BE2C (cell line): ENCODE measurements at regions not wholly inside any gene's neighbourhood (a gene's known extent, or its start where the extent isn't known, plus 50 kb on each side); places are given as distances from the start of the nearest gene placed in this dataset.

Experiments used
- DNase-seq: peaks from one replicate; pipeline ENCODE4 v3.0.0-alpha.2; 2020
- H3K27me3 ChIP-seq: fragments of 250-450 bp; sonication (Bioruptor Pico); 2 replicates; pipeline ENCODE4 v1.5.1; 2020; ENCODE audit warnings: mild to moderate bottlenecking
- H3K36me3 ChIP-seq: fragments of 250-450 bp; sonication (Bioruptor Pico); 2 replicates; pipeline ENCODE4 v1.5.1; 2020; ENCODE audit warnings: mild to moderate bottlenecking
- H3K4me1 ChIP-seq: fragments of 250-450 bp; sonication (Bioruptor Pico); 2 replicates; pipeline ENCODE4 v1.5.1; 2020
- H3K4me3 ChIP-seq: 2 replicates; pipeline ENCODE4 v1.5.1; 2011; ENCODE audit warnings: low read depth, low read length
- H3K9me3 ChIP-seq: fragments of 250-450 bp; sonication (Bioruptor Pico); 2 replicates; pipeline ENCODE4 v1.5.1; 2020
- CTCF ChIP-seq: IDR thresholded peaks from 2 replicates; pipeline ENCODE4 v1.5.1; 2012; ENCODE audit warnings: mild to moderate bottlenecking, low read depth, low read length

DNA sequence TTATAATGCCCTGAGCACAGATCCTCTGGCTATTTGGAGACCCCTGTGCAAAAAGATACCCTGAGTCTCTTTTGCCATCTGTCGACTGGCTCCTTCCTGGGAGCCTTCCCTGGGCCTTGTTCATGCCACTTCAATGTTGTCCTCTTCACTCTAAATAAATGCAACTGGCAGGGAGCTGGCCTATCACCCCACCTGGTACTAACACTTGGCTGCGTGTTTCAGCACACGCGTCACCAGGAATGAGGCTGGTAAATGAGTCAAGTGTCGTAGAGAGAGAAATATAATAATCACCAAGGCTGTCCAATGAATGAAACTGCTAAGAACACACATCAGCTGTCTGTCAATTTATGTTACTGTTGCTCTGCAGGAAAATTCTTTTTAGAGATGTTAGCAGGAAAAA lies 374.6 kb upstream of the JARID2 start:
- Histone ChIP-seq H3K36me3 (no peaks in the 10 kb centered on the region), H3K4me3 (no peak overlapping the region), H3K27me3 (no peaks in the 10 kb centered on the region), H3K4me1 (no peaks in the 10 kb centered on the region), H3K9me3 (no peaks in the 10 kb centered on the region)
- no peak for TF ChIP-seq CTCF
- no peak for DNase-seq

GRCh38 chr6:14873101-14873500 lies 372.8 kb upstream of the JARID2 start:
- Histone ChIP-seq H3K4me3 (no peak overlapping the region), H3K4me1 (no peaks in the 10 kb centered on the region), H3K9me3 (no peaks in the 10 kb centered on the region), H3K36me3 (no peaks in the 10 kb centered on the region), H3K27me3 (no peaks in the 10 kb centered on the region)
- no peak for TF ChIP-seq CTCF
- DNase-seq, result no peak

GRCh38 chr6:14873781-14874441 lies 372.0 kb upstream of the JARID2 start:
- no peaks in the 10 kb centered on the region for H3K36me3 ChIP-seq
- no peak overlapping the region for H3K4me3 ChIP-seq
- no peaks in the 10 kb centered on the region for H3K9me3 ChIP-seq
- no peak for DNase-seq
- H3K4me1 ChIP-seq, result no peaks in the 10 kb centered on the region
- TF ChIP-seq CTCF, result no peak
- H3K27me3 ChIP-seq, result no peaks in the 10 kb centered on the region

DNA sequence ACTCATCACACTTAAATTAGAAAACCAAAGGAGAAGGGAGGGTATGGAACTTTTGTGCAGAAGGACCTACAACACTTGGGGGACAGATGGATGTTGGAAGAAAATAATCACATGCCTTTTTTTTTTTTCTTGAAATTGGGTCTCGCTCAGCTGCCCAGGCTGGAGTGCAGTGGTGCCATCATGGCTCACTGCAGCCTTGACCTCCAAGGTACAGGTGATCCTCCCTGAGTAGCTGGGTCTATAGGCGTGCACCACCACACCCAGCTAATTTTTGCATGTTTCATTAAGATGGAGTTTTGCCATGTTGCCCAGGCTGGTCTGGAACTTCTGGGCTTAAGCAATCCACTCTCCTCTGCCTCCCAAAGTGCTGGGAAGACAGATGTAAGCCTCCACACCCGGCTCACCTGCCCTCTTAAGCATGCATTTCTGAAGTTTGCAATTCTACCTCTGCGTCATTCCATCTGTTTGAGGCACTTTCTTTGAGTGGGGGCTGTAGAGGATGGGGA lies 370.8 kb upstream of the JARID2 start:
- TF ChIP-seq CTCF, result no peak
- no peak for DNase-seq
- no peaks in the 10 kb centered on the region for H3K36me3 ChIP-seq
- no peaks in the 10 kb centered on the region for H3K27me3 ChIP-seq
- no peak overlapping the region for H3K4me3 ChIP-seq
- H3K9me3 ChIP-seq, result no peaks in the 10 kb centered on the region
- no peaks in the 10 kb centered on the region for H3K4me1 ChIP-seq

DNA sequence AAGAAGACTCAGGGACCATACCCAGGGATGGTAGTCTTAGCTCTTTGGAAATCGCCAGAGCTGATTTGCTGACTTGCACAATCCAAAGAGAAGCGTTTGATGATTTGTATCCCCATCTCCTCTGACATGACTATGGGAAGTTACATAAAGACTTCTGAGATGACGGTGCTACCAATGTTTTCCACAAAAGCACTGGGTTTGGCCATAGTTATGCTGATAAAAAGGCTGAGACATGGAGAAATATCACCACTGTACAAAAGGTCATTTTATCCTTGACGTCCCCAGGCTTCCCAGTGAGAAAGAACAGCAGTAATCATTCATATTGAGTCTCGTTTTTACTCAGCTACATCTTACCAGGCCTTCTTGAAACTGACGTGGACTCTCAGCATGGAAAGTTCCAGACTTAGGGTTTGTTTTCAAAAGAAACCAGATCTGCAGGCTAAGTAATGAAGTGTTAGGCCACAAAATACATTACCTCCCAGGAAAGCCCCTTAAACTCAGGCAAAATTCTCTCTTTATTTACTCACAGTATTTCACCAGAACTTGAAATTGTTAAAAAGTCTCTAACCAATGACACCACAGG lies 370.3 kb upstream of the JARID2 start:
- no peaks in the 10 kb centered on the region for H3K4me1 ChIP-seq
- TF ChIP-seq CTCF, result no peak
- no peaks in the 10 kb centered on the region for H3K36me3 ChIP-seq
- H3K9me3 ChIP-seq, result no peaks in the 10 kb centered on the region
- no peak for DNase-seq
- H3K4me3 ChIP-seq, result no peak overlapping the region
- no peaks in the 10 kb centered on the region for H3K27me3 ChIP-seq
